ENCODE measurements at regions not wholly inside any gene's neighbourhood (a gene's known extent, or its start where the extent isn't known, plus 50 kb on each side); places are given as distances from the start of the nearest gene placed in this dataset.

DNA sequence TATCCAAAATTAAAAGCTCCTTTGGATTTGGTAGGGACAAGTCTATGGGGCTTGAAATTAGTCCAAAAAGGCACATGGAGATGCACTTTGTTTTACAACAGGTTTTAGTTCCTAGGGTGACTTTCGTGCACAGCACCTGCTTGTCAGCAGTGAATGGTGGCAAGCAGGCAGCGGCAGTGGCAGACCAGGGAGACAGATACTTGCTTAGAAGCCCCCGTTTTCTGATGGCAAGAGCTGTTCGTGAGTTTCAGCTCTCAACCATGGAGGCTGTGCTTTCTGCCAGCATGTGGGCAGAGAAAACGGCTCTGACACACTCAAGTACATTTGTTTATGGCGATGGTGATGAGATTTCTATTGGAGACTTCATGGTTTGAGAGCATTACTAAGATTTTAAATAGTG is 61.7 kb upstream of the SHH start:
- H3K27ac ChIP-seq, result no peak overlapping the region
- H3K4me1 ChIP-seq, result no peaks in the 10 kb centered on the region

GRCh38 chr7:155872678-155873369 is 60.6 kb upstream of the SHH start:
- H3K4me3 ChIP-seq, result no peak overlapping the region
- TF ChIP-seq Cebpa-rat (IDR thresholded peaks at IDR 0.05), result no peak
- no peaks in the 10 kb centered on the region for H3K27me3 ChIP-seq
- H3K27ac ChIP-seq, result no peak overlapping the region
- no peak overlapping the region for H3K4me2 ChIP-seq
- no peaks in the 10 kb centered on the region for H4K20me1 ChIP-seq
- peaks cover 0 to 13% (median 6%) of the 10 kb centered on the region in 11 experiments; a peak in 8 of 22 replicates for H3K9me3 ChIP-seq (replicated peaks in 1 of 11)
- H3K4me1 ChIP-seq, result no peaks in the 10 kb centered on the region
- H3K9ac ChIP-seq, result no peak overlapping the region
- no peaks in the 10 kb centered on the region for H3K36me3 ChIP-seq

More for the DNA sequence above, 61.7 kb upstream of the SHH start:
- Histone ChIP-seq H3K27me3 (no peaks in the 10 kb centered on the region), H3K36me3 (no peaks in the 10 kb centered on the region), H3K9ac (no peak overlapping the region), H3K4me2 (no peak overlapping the region), H4K20me1 (no peaks in the 10 kb centered on the region), H3K9me3 (replicated peaks in 1 of 11) (peaks cover 0 to 6% (median 3%) of the 10 kb centered on the region in 11 experiments; a peak in 8 of 22 replicates), H3K4me3 (no peak overlapping the region)
- no peak for TF ChIP-seq Cebpa-rat (IDR thresholded peaks at IDR 0.05)

DNA sequence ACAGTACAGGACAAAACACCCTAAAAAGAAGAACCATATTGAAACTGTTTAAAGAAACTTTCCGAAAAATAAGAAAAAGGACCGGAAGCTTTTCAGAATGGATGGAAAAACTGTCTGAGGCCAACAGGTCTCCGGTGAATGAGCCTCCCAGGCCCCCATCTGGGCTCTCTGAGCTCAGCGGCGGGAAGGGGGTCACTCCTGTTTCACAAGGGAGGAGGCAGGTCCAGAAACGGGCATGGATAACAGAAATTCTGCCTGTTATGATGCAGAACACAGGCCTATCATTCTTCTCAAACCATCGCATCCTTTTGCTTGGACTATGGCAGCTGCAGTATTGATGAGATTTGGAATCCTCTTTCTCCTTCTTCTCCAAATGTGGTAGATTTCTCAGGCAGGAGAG is 58.9 kb upstream of the SHH start:
- Histone ChIP-seq H3K4me3 (no peak overlapping the region), H3K27me3 (no peaks in the 10 kb centered on the region)
- TF ChIP-seq Cebpa-rat (IDR thresholded peaks at IDR 0.05), result no peak

GRCh38 chr7:155870334-155871180 is 58.3 kb upstream of the SHH start:
- H3K4me2 ChIP-seq, result no peak overlapping the region
- H3K27me3 ChIP-seq, result no peaks in the 10 kb centered on the region
- no peaks in the 10 kb centered on the region for H4K20me1 ChIP-seq
- H3K4me1 ChIP-seq, result no peaks in the 10 kb centered on the region
- no peak for TF ChIP-seq Cebpa-rat (IDR thresholded peaks at IDR 0.05)
- no peak overlapping the region for H3K4me3 ChIP-seq
- H3K27ac ChIP-seq, result no peak overlapping the region
- no peak overlapping the region for H3K9ac ChIP-seq
- H3K36me3 ChIP-seq, result no peaks in the 10 kb centered on the region
- peaks cover 0 to 13% (median 6%) of the 10 kb centered on the region in 11 experiments; a peak in 8 of 22 replicates for H3K9me3 ChIP-seq (replicated peaks in 1 of 11)

More for the DNA sequence above, 58.9 kb upstream of the SHH start:
- no peaks in the 10 kb centered on the region for H3K36me3 ChIP-seq
- H3K9me3 ChIP-seq (replicated peaks in 1 of 11), result peaks cover 0 to 13% (median 6%) of the 10 kb centered on the region in 11 experiments; a peak in 8 of 22 replicates
- H3K27ac ChIP-seq, result no peak overlapping the region
- H3K4me1 ChIP-seq, result no peaks in the 10 kb centered on the region
- H3K4me2 ChIP-seq, result no peak overlapping the region
- no peaks in the 10 kb centered on the region for H4K20me1 ChIP-seq
- H3K9ac ChIP-seq, result no peak overlapping the region

- Histone ChIP-seq H3K4me3 (no peak overlapping the region), H3K27ac (no peak overlapping the region), H3K9ac (no peak overlapping the region), H3K9me3 (replicated peaks in 1 of 11) (peaks cover 0 to 13% (median 6%) of the 10 kb centered on the region in 11 experiments; a peak in 8 of 22 replicates), H3K4me1 (no peaks in the 10 kb centered on the region), H3K36me3 (no peaks in the 10 kb centered on the region), H3K27me3 (no peaks in the 10 kb centered on the region), H3K4me2 (no peak overlapping the region), H4K20me1 (no peaks in the 10 kb centered on the region)
- no peak for TF ChIP-seq Cebpa-rat (IDR thresholded peaks at IDR 0.05)
These were observed 57.5 kb upstream of the SHH start for GRCh38 chr7:155869784-155870076.

- Histone ChIP-seq H3K4me2 (0 out of 22 replicates have a peak overlapping the region, but pooled peaks of 1 of the 11 experiments have one; percentile 5), H3K9ac (no peak overlapping the region)
- no peak for TF ChIP-seq Cebpa-rat (IDR thresholded peaks at IDR 0.05)
These were observed 56.9 kb upstream of the SHH start for GRCh38 chr7:155868955-155869783.

DNA sequence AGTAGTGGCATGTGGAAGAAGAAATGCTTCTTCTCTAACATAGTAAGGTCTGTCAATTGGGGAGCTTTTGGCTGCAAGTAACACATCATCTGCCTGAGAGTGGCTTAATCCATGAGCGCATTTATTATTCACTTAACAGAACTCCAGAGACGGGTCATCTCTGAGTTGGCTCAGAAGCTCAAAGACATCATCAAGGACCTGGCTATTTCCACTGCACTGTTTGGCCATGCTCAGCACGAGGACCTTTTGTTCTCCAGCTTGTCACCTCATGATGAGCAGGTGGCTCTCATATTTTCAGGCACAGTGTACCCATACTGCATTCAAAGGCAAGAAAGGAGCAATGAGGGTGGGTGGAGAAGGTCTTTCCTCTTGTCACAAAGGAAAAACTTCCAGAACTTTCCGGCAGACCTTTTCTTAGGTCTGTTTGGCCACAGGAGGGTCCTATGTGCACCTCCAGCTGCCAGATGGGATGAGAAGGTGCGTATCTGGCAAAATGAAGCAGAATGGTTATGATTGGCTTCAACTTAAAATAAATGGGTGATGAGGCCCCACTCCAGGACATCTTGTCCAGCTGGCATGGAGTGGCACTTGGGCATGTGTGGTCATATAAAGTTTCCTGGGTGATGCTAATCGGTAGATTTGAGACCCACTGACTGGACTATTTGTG is 55.6 kb upstream of the SHH start:
- H3K27ac ChIP-seq, result no peak overlapping the region
- no peaks in the 10 kb centered on the region for H3K27me3 ChIP-seq
- H3K4me1 ChIP-seq, result no peaks in the 10 kb centered on the region
- no peaks in the 10 kb centered on the region for H4K20me1 ChIP-seq
- TF ChIP-seq Cebpa-rat (IDR thresholded peaks at IDR 0.05), result no peak
- H3K4me2 ChIP-seq, result no peak overlapping the region
- no peak overlapping the region for H3K4me3 ChIP-seq
- peaks cover 0 to 13% (median 6%) of the 10 kb centered on the region in 11 experiments; a peak in 8 of 22 replicates for H3K9me3 ChIP-seq (replicated peaks in 1 of 11)
- no peak overlapping the region for H3K9ac ChIP-seq
- H3K36me3 ChIP-seq, result no peaks in the 10 kb centered on the region

More at GRCh38 chr7:155868955-155869783, 56.9 kb upstream of the SHH start:
- Histone ChIP-seq H3K9me3 (replicated peaks in 1 of 11) (peaks cover 0 to 13% (median 6%) of the 10 kb centered on the region in 11 experiments; a peak in 8 of 22 replicates), H4K20me1 (no peaks in the 10 kb centered on the region), H3K27me3 (no peaks in the 10 kb centered on the region), H3K4me1 (no peaks in the 10 kb centered on the region), H3K27ac (no peak overlapping the region), H3K4me3 (no peak overlapping the region), H3K36me3 (no peaks in the 10 kb centered on the region)

DNA sequence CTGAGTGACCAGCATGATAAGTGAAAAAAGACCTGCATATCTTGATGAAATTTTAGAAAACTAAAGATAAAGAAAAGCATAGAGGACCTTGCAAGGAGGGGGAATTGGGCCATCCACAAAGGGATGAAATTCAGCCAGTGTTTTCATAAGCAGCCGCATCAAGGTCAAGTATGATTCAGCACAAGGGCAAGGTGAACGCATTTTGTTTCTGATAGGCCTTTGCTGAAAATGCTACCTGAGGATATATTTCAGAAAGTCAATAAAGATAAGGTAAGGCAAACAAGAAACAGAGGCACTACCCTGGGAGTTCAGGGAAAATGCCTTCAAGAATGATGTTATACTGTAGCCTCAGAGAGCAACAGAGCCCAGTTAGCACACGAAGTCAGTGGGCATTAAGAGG is 55.0 kb upstream of the SHH start:
- no peaks in the 10 kb centered on the region for H3K27me3 ChIP-seq
- no peak for TF ChIP-seq Cebpa-rat (IDR thresholded peaks at IDR 0.05)
- H3K9me3 ChIP-seq (replicated peaks in 1 of 11), result peaks cover 0 to 13% (median 6%) of the 10 kb centered on the region in 11 experiments; a peak in 8 of 22 replicates
- no peak overlapping the region for H3K4me2 ChIP-seq
- no peak overlapping the region for H3K9ac ChIP-seq
- H3K4me1 ChIP-seq, result no peaks in the 10 kb centered on the region
- no peak overlapping the region for H3K27ac ChIP-seq
- no peaks in the 10 kb centered on the region for H3K36me3 ChIP-seq
- H4K20me1 ChIP-seq, result no peaks in the 10 kb centered on the region
- no peak overlapping the region for H3K4me3 ChIP-seq

Data from BLaER1 treated with 17β-estradiol and CSF1 and Interleukin-3, amounts not matched to agents 10 nM and 100 nM (cell line).